AG04449 (cell line): ENCODE measurements at regions not wholly inside any gene's neighbourhood (a gene's known extent, or its start where the extent isn't known, plus 50 kb on each side); places are given as distances from the start of the nearest gene placed in this dataset.

ENCODE experiments used
- CTCF ChIA-PET: fragments of 350-600 bp; formaldehyde crosslinking; extraction: SDS; loops from one replicate; lab custom pipeline; 2021; ENCODE audit warnings: antibody characterized with exemption; lab: Yijun Ruan, JAX
- POLR2A ChIA-PET: fragments of 400-600, 350-600 bp; formaldehyde crosslinking; extraction: SDS; loops from one replicate; lab custom pipeline; 2020; ENCODE audit warnings: antibody characterized with exemption, inconsistent platforms; lab: Yijun Ruan, JAX
- DNase-seq: peaks from one replicate; pipeline ENCODE4 v3.0.0-alpha.2; 2010; ENCODE audit warnings: low read depth, low spot score
- H3K4me3 ChIP-seq: 2 replicates; pipeline ENCODE4 v1.5.1; 2011; ENCODE audit warnings: low read depth, mild to moderate bottlenecking, control low read depth, low read length
- CTCF ChIP-seq: IDR thresholded peaks from one replicate; pipeline ENCODE4 v1.5.1; 2011; ENCODE audit warnings: mild to moderate bottlenecking, moderate library complexity, low read length, control low read depth, inconsistent platforms; ENCODE audit not compliant: insufficient read depth; ENCODE audit errors: missing control alignments

GRCh38 chr2:226114436-226114835 is 685.2 kb downstream of the IRS1 start:
- POLR2A ChIA-PET = no interaction called here
- TF ChIP-seq CTCF = no peak
- no peak overlapping the region for H3K4me3 ChIP-seq
- CTCF ChIA-PET = interaction anchor here (1.2 to 2.8 kb wide), 2 partner anchors 34 to 226 kb away, joined by 3 to 8 read pairs; no protein-coding TSS in a partner anchor
- no peak for DNase-seq

GRCh38 chr2:226098861-226099745 is 699.6 kb downstream of the NYAP2 start:
- no peak overlapping the region for H3K4me3 ChIP-seq
- no peak for TF ChIP-seq CTCF
- CTCF ChIA-PET = no interaction called here
- POLR2A ChIA-PET = no interaction called here
- no peak for DNase-seq

DNA sequence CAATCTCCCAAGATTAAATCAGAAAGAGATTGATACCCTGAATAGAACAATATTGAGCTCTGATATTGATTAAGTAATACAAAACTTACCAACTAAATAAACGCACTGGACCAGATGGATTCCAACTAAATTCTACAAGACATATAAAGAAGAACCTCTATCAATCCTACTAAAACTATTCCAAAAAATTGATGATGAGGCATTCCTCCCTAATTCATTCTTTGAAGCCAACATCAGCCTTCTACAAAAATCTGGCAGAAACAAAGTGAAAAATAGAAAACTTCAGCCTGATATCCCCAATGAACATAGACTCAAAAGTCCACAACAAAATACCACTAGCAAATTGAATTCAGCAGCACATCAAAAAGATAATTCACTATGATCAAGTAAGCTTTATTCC is 695.5 kb downstream of the NYAP2 start:
- no peak for TF ChIP-seq CTCF
- H3K4me3 ChIP-seq = no peak overlapping the region
- DNase-seq = no peak
- CTCF ChIA-PET = no interaction called here
- POLR2A ChIA-PET = no interaction called here

DNA sequence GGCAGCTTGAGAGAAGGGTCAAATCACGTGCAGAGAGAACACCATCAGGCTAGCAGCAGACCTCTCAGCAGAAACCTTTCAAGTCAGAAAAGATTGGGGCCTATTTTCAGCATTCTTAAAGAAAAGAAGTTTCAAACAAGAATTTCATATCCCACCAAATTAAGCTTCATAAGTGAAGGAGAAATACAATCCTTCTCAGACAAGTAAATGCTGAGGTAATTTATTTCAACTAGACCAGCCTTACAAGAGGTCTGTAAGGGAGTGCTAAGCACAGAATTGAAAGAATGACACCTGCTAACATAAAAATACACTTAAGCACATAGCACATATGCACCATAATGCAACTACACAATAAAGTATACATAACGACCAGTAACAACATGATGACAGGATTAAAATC is 693.9 kb downstream of the NYAP2 start:
- no peak overlapping the region for H3K4me3 ChIP-seq
- no peak for TF ChIP-seq CTCF
- CTCF ChIA-PET = no interaction called here
- no peak for DNase-seq
- POLR2A ChIA-PET = no interaction called here

GRCh38 chr2:226088366-226088674 is 688.8 kb downstream of the NYAP2 start:
- DNase-seq = no peak
- CTCF ChIA-PET = no interaction called here
- no peak for TF ChIP-seq CTCF
- H3K4me3 ChIP-seq = no peak overlapping the region
- POLR2A ChIA-PET = no interaction called here

DNA sequence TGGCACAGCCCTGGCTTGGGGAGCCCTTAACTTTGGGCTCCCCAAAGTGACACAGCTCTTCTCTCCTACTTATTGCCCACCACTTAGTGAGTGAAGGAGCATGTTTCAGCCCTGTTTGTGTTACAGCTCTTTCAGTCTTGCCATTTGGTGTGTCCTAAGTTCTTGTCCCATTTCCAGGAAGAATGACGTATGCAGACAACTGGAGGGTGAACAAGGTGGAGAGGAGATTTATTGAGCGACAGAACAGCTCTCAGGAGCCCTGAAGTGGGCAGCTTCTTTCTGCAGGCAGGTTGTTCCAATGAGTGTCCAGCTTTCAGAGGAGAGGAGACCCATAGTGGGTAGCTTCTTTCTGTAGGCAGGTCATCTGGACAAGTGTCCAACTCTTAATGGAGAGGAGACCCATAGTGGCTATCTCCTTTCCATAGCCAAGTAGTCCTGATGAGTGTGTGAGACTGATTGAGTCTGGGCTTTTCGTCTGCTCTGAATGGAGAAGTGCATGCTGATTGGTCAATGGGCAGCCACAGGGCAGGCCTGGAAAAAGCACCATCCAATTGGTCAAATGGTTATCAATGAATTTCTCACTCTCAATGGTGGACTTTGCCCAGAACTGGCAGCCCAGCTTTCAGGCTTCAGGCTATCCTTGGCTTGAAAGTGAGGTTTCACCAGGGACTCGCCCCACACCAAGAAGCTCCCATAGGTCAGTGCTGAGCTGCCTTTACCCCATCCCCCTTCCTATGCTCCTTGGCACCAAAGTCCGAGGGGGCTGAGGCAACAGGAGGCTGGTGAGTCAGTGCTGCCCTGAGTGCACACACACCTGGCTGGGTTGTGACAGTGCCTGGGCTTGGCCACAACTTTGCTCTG is 688.2 kb downstream of the NYAP2 start:
- no peak for TF ChIP-seq CTCF
- DNase-seq = no peak
- no peak overlapping the region for H3K4me3 ChIP-seq
- POLR2A ChIA-PET = no interaction called here
- CTCF ChIA-PET = no interaction called here
